OCI-M1 (cell line): ENCODE measurements at regions not wholly inside any gene's neighbourhood (a gene's known extent, or its start where the extent isn't known, plus 50 kb on each side); places are given as distances from the start of the nearest gene placed in this dataset.
"Not testable (repeated sequence)": the region's sequence is repeated elsewhere in the genome, so short reads cannot be mapped to it uniquely, and the experiment has no call there.

Experiments used
- DNase-seq: peaks from one replicate; lab custom pipeline; 2025; lab: John Stamatoyannopoulos, UW

DNA sequence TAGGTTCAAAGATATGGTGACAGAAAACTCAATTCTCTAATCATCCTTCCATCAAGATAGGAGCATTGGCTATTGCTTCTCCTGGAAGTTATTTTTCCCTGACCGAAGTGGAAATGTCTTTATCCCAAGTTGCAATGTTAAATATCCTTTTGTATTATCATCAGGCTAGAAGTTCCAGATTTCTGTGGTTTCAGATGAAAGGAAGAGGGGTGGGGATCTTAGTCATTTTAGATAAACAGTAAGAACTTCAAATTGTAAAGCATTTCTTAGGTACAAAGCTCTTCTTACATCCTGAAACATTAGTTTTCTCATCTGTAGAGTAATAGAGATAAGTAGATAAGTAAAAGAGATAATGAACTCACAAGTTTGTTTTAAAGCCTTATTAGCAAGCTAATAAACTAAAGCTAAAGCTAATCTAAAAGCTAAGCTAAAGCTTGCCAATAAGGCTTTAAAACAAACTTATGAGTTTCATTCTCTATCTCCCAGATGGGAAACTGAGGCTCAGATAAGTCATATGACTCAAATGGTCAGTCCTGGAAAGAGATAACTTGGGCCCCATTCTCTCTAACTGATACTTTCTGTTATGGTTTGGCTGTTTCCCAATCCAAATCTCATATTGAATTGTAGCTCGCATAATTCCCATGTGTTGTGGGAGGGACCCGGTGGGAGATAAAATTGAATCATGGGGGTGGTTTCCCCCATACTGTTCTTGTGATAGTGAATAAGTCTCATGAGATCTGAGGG is 99.2 kb upstream of the KCNK2 start:
- no peak for DNase-seq

DNA sequence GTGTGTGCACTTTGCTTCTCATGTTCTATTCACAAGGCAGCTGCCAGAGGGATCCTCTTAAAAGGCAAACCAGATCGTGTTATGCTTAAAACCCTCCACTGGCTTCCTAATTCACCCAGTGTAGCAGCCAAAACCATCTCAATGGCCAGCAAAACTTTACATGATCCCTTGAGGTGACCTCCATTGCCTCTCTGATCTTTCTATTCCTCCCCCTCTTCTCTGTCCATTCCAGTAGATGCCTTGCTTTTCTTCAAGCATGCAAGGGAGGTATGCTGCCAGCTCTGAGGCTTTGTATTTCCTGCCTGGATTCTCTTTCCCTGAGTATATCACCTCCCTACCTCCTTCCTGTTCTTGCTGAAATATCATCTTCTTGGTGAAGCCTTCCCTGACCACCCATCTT is 93.2 kb upstream of the KCNK2 start:
- DNase-seq: no peak

DNA sequence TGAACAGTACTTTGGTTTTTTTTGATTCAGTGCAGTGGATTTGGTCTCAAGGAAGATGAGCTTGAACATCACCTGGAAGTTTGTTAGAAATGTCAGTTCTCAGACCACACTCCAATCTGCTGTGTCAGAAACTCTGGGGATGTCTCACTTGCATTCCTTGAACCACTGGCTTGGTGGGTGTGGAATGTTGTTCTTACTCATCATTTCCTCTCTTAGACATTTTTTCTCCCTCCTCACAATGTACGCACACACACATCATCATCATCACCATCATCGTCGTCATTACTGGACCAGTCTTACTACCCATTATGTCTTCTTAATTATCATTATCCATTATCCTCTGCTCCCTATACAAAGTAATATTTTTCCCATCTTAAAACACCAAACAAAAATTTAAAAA is 91.9 kb upstream of the KCNK2 start:
- DNase-seq: no peak

DNA sequence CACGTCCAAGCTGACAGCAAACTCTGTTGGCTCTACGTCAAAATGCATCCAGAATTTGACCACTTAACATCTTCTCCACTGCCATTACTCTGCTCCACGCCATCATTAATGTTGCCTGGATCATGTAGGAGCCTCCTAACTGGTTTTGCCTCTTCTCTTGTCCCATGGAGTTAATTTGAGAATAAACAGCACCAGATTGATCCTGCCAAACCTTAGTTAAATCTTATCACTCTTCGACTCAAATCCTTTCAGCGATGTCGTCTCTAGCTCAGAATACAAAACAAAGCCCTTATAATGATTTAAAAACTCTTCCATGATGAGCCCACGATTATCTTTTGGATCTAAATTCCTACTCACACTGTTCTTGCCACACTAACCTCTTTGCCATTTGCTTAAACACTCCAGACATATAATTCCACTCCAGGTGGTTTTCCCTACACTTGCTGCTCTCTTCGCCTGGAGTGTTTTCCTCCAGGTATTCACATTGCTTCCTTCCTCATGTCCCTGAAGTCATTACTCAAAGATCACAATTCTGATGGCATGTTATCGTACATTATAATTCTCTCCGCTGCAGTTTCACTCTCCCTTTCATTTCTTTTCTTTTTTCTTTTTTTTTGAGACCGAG is 90.7 kb upstream of the KCNK2 start:
- DNase-seq: no peak

DNA sequence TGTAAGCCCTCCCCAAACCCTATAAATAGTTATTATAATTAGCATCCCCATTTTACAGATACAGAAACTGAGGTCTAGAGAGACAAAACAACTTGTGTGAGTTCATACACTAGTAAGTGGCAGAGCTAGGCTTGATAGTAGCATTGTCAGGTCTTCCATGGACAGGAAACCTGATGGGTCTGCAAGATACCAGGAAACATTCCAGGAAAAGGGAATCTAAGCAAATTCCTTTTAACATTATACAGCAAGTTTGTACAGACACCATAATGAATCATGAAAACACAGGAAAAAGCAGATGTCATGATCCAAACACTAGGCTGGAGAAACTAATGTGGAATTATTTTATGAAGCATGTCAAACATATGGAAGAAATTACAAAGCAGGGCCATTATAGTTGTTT is 89.1 kb upstream of the KCNK2 start:
- no peak for DNase-seq

DNA sequence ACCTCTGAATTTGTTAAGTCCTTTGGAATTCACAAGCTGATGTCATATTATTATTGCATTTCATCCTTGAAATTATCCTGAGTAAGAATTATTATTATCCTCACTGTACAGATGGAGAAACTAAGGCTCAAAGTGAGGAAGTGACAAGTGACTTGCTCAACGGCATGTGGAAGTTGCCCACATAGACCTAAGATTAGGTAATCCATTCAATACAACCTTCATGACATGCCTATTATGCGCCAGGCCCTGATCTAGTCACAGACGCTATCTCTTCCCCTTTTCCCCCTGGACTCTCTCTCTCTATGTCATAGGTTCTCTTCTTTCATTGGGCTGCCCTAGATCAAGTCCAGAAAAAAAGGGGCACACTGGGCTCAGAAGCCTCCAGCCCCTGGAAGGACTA is 84.9 kb upstream of the KCNK2 start:
- DNase-seq: no peak

DNA sequence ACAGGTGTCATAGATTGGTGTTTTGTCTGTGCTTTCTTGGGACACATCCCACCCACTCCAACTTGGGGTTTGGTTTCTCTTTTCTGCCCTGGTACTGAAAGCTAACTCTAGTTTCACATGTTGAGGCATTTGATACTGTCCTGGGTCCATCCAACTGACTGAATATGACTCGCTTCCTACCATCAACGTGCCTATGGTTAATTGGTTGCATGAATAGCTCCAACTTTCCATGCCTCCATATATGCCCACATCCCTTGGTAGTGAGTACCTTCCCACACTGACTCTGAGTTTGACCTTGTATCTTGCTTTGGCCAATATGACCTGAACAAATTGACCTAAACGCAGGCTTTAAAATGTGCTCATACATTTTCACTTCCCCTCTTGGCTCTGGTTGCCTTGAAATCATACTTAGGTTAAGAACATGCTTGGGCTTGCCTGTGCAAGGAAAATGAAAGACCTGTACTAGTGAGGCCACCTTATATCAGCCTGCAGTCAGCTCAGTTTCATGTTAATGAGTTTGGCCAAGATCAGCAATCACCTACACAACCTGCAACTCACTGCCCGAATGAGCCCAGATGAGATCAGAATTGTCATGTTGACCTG is 81.0 kb upstream of the KCNK2 start:
- no peak for DNase-seq

DNA sequence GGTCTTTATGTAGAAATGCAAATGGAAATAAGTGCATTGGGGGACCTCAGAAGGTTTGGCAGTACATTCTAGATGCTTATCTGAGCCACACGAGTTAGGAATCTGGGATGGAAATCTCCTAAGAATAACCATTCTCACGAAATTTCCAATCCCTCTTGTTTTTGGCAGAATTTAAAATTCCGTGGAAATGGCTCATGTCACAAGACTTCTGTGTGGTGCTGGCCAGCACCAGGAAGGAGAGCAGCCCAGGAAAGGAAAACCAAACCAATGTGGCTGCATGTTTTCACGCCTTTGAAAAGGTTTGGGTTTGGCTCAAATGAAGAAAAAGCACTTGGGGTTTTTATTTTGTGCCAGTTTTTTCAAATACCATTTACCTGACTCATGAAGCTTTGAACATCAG is 80.1 kb upstream of the KCNK2 start:
- no peak for DNase-seq

DNA sequence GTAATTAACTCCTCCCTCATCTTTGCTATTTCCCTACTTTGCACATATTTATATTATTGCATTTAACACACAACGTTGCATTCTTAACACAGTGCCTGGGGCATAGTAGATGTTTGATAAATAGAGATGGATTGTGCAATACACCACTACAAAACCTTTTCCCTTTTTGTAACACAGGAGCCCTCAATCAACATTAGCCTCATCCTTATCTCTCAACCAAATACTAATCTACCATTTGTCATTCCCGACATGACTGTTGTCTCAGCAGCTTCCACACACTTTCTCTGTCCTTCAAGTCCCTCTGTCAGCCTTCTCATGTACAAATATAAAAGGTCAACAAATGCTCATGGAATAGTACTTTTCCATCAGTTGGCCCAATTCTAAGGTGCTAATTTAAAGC is 78.9 kb upstream of the KCNK2 start:
- no peak for DNase-seq

DNA sequence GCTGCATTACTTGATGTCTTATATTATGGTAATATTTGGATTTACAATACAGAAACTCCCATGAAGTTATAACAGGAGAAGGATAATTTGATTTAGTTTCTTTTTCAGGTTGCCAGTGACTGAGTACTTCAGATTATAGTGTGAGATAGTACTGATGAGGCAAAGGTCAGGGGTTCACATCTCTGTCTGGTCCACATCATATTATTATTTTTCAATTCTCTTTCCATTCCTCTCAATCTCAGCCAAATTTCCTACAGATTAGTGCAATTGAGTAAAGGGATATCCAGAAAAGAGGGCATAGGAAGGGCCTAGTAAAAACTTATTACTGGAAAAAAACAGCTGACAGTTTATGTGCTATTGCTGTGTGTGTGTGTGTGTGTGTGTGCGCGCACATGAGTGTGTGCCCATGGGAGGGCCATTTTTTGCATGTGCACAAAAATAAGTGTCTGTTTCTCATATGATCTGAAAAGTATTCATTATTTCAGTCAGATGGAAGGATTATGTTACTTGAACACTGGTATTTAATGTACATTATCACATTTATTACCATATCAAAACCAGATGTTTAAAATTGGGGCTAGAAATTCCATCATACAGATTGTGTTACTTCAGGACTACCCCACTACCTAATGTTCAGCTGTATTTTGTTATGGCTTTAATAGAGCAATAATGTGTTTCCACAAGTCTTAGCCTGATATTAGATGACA is 78.3 kb upstream of the KCNK2 start:
- no peak for DNase-seq

DNA sequence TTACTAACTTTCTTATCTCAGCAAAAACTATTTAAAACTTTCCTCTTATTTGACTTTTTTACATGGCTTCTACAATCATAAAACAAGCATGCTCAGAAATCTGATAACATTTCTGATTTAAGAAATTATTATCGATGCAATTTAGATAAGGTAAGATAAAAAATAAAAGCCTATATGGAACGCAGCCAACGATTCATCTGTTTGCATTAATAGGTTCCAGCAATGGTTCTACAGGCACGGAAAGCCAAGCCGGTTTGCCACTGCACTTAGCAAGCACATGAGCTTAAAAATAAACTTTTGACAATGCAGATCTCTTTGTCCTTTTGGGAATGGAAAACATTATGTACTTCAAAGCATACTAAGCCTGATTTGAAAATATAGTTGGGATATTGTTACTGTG is 77.5 kb upstream of the KCNK2 start:
- DNase-seq: no peak

DNA sequence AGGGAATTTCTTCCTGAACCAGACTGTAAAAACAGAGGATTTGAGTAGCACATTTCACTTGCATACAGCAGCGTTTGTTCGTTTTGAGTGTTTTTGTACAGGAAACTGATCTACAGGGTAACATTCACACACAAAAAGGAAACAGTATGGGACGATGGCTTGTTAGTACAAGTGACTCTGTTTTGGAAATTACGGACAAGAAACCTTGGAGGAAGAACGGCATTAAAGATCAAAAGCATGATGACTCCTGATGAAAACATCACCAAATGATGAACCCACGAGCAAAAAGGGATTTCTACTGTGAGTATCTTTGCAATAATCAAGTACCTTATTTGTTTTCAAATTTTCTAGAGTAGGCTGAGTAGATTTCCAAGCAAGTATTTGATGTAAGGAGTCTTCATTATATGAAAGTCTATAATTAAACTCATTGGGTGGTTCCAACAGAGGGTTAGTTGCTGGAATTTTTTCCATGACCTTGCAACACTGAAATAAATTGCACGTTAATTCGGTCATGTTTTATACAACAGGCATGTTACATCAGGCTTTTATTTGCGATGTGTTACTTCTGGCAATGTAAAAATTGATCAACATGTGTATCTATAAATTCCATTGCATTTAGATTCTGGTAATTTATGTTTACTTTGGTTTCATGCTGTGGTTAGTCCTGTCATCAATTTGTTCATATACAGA is 76.7 kb upstream of the KCNK2 start:
- no peak for DNase-seq

DNA sequence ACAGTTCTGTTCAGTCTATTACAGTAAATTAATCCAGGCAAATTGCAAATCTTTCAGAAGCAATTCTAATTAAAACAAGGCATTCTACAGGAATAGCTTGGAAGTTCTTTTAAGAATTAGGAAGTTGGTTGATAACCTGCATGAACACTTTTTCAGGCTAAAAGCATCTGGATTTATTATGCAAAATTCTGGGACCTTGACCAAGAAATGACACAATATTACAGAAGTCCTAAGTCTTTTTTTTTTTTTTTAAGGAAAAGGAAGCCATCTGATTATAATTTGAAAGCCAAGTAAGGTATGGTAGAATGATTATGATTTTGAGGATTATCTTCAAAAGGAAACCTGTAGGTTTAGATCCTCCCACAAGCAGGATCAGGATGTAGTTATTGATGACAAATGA is 74.7 kb upstream of the KCNK2 start:
- no peak for DNase-seq

DNA sequence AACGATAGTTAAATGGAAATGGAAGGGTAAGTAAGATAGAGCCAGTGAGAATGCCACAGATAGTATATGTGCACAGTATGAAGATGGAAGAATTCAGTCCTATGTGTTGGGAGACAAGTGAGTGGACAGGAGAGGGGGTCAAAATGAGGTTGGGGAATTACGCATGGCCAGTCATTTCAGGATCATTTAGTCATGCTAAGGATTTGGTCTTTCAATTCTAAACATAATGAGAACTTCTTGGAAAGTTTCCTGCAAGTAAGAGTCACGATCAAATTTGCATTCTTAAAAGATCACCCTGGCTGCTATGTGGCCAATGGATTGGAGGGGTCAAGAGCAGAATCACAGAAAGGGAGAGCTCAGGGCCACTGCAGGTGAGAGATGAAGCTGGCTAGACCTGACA is 64.0 kb upstream of the KCNK2 start:
- DNase-seq: no peak

DNA sequence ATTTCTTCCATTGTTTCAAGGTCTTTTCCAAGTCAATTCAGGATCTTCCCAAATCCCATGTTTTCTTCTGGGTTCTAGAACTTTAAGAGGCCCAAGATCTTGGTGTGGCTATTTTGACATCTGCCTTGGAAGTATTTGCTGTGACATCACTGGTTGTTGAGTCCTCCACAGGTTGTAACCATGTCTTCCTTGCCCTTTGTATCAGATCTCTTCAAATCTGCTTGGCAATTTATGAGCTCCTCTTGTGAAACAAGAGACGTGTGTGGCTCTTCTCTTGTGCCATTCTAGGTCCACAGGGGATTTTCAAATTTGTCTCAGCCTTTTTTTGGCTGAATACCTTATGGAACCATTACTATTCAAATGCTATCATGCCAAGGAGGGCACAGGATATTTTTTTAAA is 60.3 kb upstream of the KCNK2 start:
- DNase-seq: no peak

DNA sequence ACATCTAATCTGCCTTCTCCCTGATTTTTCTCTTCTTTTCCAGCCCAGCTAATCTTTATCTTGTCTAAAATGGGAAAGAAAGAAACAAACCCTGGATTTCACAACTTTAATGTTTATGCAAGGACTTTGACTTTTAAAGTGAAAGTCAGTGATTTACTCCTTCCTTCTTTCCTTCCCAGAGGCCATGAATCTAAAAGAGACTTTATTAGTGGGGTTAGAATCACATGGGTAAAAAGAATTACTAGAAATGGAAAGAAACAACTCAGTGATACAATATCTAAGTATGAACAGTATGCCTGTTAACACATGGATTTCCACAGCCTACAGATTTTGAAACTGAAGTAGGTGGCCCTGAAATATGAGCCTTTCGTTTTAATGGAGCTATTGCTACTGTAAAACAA is 59.8 kb upstream of the KCNK2 start:
- no peak for DNase-seq

DNA sequence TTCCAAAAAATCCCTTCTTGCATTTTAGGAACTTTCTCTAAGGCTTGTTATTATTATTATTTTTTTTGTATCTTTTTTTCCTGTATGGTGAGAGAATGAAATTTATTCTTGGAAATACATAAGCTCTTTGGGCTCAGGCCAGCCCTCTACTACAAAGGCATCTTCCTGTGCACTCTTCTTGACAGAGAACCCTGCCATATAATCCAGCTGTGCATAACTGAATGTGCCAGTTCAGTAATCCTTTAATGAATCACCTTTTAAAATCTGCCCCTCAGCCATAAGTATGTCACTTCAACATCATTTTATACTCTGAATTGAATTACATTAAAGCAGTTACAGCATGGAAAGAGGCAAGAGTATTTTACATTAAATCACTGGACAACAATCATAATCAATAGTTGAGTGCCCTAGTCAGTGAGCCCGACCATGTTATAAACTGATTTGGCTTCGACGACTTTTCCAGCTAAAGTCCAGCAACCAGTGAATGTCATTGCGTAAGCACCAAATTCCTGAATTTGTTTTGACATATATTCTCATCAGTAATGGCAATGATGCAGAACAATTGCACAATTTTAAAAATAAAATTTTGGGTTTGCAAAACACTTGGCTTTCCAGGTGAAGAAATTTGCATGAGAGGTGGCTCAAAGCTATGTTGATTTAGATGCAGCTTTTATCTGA is 59.2 kb upstream of the KCNK2 start:
- DNase-seq: no peak

DNA sequence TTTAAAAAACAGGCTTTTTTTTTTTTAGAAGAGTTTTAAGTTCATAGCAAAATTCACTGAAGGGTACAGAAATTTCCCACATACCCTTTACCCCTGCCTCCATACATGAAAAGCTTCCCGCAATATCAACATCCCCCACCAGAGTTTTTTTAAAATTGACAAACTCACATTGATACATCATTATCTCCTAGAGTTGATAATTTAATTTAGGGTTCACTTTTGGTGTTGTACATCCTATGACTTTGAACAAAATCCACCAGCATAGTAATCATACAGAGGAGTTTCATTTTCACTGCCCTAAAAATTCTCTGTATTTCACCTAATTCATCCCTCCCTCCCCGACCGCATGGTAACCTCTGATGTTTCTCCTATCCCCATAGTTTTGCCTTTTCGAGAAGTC is 53.6 kb upstream of the KCNK2 start:
- DNase-seq: no peak

DNA sequence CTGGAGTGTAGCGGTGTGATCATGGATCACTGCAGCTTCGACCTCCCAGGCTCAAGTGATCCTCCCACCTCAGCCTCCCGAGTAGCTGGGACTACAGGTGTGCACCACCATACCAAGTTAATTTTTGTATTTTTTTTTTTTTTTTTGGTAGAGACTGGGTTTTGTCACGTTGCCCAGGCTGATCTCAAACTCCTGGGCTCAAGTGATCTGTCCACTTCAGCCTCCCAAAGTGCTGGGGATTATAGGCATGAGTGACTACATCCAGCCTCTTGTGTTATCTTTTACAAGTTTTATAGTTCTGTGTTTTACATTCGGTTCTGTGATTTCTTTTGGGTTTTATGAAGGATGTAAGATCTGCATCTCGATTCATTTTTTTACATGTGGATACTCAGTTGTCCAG is 52.0 kb upstream of the KCNK2 start:
- DNase-seq: not testable (repeated sequence)

DNA sequence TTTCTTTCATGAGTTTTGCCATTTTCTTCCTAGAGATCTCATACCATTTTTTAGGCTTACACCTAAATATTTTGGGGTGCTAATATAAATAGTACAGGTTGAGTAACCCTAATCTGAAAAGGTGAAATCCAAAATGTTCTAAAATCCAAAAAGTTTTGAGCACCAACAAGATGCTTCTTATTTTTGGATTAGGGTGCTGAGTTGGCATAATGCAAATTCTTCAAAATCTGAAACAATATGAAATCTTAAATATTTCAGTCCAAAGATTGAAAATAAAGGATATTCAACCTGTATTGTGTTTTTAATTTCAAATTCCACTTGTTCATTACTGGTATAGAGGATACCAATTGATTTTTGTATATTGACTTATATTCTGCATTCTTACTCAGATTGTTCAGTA is 51.1 kb upstream of the KCNK2 start:
- DNase-seq: no peak
